ENCODE measurements at regions not wholly inside any gene's neighbourhood (a gene's known extent, or its start where the extent isn't known, plus 50 kb on each side); places are given as distances from the start of the nearest gene placed in this dataset.

DNA sequence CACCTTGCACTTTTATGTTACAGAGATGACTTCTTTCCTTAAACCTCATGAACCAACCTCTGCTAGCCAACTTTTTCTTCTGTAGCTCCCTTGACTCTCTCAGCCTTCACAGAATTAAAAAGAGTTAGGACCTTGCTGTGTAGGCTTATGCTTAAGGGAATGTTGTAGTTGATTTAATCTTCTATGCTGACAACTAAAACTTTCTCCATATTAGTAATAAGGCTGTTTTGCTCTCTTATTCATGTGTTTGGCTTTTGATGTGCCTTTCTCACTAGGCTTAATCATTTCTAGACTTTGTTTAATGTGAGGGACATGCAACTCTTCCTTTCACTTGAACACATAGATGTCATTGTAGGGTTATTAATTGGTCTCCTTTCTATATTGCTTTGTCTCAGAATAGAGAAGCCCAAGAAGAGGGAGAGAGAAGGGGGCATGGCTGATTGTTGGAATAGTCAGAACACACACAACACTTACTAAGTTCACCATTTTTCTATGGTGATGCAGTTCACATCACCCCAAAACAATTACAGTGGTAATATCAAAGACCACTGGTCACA is 509.5 kb downstream of the UQCRFS1 start:
- intact Hi-C loops (cut with DNase I) = no loop called here
- Histone ChIP-seq H3K4me1 (no peaks in the 10 kb centered on the region), H3K27me3 (ENCODE audit: insufficient read depth in 3 of 3, low read length in 2 of 3) (no peaks in the 10 kb centered on the region), H3K9me3 (no peaks in the 10 kb centered on the region), H3K4me3 (no peak overlapping the region), H3K36me3 (ENCODE audit: insufficient read depth in 1 of 2, low read depth in 1 of 2) (no peaks in the 10 kb centered on the region), H3K27ac (no peak overlapping the region)
- ATAC-seq (no peak), DNase-seq (no peak)
- TF ChIP-seq, protein P1, sequence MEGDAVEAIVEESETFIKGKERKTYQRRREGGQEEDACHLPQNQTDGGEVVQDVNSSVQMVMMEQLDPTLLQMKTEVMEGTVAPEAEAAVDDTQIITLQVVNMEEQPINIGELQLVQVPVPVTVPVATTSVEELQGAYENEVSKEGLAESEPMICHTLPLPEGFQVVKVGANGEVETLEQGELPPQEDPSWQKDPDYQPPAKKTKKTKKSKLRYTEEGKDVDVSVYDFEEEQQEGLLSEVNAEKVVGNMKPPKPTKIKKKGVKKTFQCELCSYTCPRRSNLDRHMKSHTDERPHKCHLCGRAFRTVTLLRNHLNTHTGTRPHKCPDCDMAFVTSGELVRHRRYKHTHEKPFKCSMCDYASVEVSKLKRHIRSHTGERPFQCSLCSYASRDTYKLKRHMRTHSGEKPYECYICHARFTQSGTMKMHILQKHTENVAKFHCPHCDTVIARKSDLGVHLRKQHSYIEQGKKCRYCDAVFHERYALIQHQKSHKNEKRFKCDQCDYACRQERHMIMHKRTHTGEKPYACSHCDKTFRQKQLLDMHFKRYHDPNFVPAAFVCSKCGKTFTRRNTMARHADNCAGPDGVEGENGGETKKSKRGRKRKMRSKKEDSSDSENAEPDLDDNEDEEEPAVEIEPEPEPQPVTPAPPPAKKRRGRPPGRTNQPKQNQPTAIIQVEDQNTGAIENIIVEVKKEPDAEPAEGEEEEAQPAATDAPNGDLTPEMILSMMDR (IDR thresholded peaks at IDR 0.05) = no peak

DNA sequence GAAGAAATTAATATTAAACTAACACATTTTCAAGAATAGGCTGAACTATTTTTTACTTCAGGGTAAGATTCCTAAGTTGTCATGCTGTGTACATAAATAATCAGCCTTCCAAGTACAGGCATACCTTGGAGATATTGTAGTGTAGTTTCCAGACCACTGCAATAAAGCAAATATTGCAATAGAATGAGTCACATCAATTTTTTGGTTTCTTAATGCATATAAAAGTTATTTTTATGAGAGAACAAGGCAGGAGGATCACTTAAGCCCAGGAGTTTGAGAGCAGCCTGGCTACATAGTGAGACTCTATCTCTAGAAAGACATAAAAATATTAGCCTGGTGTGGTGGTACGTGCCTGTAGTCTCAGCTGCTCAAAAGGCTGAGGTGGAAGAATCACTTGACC is 511.5 kb downstream of the UQCRFS1 start:
- DNase-seq = no peak
- H3K27ac ChIP-seq = no peak overlapping the region
- TF ChIP-seq, protein P1 (IDR thresholded peaks at IDR 0.05) = no peak
- H3K36me3 ChIP-seq (ENCODE audit: insufficient read depth in 1 of 2, low read depth in 1 of 2) = no peaks in the 10 kb centered on the region
- H3K4me1 ChIP-seq = no peaks in the 10 kb centered on the region
- H3K27me3 ChIP-seq (ENCODE audit: insufficient read depth in 3 of 3, low read length in 2 of 3) = no peaks in the 10 kb centered on the region
- intact Hi-C loops (cut with DNase I) = no loop called here
- WGBS, 3 donors = 56 to 79% (median 65%) methylated on average over 1 of the region's 1 CpG
- no peaks in the 10 kb centered on the region for H3K9me3 ChIP-seq
- no peak overlapping the region for H3K4me3 ChIP-seq
- ATAC-seq = no peak

DNA sequence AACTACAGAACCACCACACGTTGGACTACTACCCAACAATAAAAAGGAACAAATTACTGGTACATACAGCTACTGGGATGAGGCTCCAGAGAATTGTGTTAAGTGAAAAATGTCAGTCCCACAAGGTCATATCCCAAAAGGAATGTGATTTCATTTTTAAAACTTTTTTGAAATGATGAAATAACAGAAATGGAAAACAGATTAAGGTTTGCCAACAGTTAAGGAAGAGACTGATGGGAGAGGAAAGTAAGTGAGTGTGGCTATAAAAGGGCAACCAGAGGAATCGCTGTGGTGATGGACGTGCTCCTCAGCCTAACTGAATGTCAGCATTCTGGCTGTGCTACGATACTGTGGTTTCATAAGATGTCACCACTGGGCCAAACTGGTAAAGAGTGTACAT is 512.8 kb downstream of the UQCRFS1 start:
- 57 to 72% (median 68%) methylated on average over 4 of the region's 4 CpGs for WGBS, 3 donors
- Histone ChIP-seq H3K27me3 (ENCODE audit: insufficient read depth in 3 of 3, low read length in 2 of 3) (no peaks in the 10 kb centered on the region), H3K27ac (no peak overlapping the region), H3K4me1 (no peaks in the 10 kb centered on the region), H3K9me3 (no peaks in the 10 kb centered on the region), H3K36me3 (ENCODE audit: insufficient read depth in 1 of 2, low read depth in 1 of 2) (no peaks in the 10 kb centered on the region), H3K4me3 (no peak overlapping the region)
- DNase-seq = no peak
- TF ChIP-seq, protein P1 (IDR thresholded peaks at IDR 0.05) = no peak
- ATAC-seq = no peak
- intact Hi-C loops (cut with DNase I) = no loop called here

DNA sequence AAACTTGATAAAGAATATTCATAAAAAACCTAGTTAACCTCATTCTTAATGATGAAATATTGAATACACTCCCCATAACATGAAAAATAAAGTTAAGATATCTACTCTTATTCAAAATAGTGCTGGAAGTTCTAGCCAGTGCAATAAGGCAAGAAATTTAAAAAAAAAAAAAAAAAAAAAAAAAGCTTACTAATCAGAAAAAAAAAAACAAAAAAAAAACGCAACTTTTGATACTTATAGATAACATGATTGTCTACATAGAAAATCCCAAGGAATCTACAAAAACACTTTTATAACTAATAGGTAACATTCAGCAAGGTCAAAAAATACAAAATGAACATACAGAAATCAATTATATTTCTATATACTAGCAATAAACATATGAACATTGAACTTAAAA is 515.6 kb downstream of the UQCRFS1 start:
- H3K4me1 ChIP-seq = no peaks in the 10 kb centered on the region
- no peaks in the 10 kb centered on the region for H3K27me3 ChIP-seq (ENCODE audit: insufficient read depth in 3 of 3, low read length in 2 of 3)
- H3K36me3 ChIP-seq (ENCODE audit: insufficient read depth in 1 of 2, low read depth in 1 of 2) = no peaks in the 10 kb centered on the region
- TF ChIP-seq, protein P1 (IDR thresholded peaks at IDR 0.05) = no peak
- DNase-seq (no peak), ATAC-seq (no peak)
- H3K4me3 ChIP-seq = no peak overlapping the region
- WGBS, 3 donors = 79 to 90% (median 87%) methylated on average over 1 of the region's 1 CpG
- intact Hi-C loops (cut with DNase I) = no loop called here
- H3K27ac ChIP-seq = no peak overlapping the region
- no peaks in the 10 kb centered on the region for H3K9me3 ChIP-seq

DNA sequence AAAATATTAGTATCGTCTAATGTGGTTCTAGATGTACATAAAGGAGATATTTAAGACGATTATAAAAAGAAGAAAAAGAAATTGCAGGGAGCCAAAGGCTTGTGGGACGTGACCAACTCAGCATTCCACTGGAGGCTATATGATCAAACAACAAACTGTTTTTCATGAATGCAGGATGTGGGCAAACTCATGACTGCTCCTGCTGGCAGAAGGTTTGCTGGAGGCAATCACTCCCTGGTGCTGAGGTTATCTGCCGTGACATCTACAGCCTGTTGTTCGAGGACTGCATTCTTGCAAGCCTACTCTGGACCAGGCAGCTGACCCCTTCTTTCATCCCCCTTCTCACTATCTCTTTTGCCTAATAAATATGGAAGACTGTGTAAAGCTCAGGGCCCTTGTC is 518.1 kb downstream of the UQCRFS1 start:
- Histone ChIP-seq H3K36me3 (ENCODE audit: insufficient read depth in 1 of 2, low read depth in 1 of 2) (no peaks in the 10 kb centered on the region), H3K27ac (no peak overlapping the region), H3K9me3 (no peaks in the 10 kb centered on the region), H3K4me1 (no peaks in the 10 kb centered on the region), H3K4me3 (no peak overlapping the region), H3K27me3 (ENCODE audit: insufficient read depth in 3 of 3, low read length in 2 of 3) (no peaks in the 10 kb centered on the region)
- WGBS, 3 donors = 69 to 75% (median 72%) methylated on average over 5 of the region's 5 CpGs
- ATAC-seq (no peak), DNase-seq (no peak)
- intact Hi-C loops (cut with DNase I) = no loop called here
- TF ChIP-seq, protein P1 (IDR thresholded peaks at IDR 0.05) = no peak

Data from psoas muscle (tissue), 7 donors.